HepG2 (cell line): ENCODE measurements at regions not wholly inside any gene's neighbourhood (a gene's known extent, or its start where the extent isn't known, plus 50 kb on each side); places are given as distances from the start of the nearest gene placed in this dataset.

Experiments
- ATAC-seq: fragments of 200-7000 bp; cut with Tn5 transposase; 3 replicates; pipeline ENCODE4 v1.9.1; 2020; ENCODE audit warnings: mild to moderate bottlenecking, moderate library complexity
- BruUV-seq: library from RNA; stranded (reverse); fragments of 400-500 nt; replicated peaks from 2 replicates; lab custom pipeline; 2021; lab: Mats Ljungman, UMichigan
- CTCF ChIA-PET: fragments of 300-600 bp; formaldehyde crosslinking; extraction: SDS; loops from one replicate; lab custom pipeline; 2021; ENCODE audit warnings: low total read pairs, inconsistent platforms, low intra/inter-chr PET ratio; lab: Yijun Ruan, JAX
- POLR2A ChIA-PET: fragments of 350-600 bp; sonication (Branson Sonifier 250); formaldehyde crosslinking; loops from one replicate; lab custom pipeline; 2020; ENCODE audit warnings: antibody characterized with exemption, inconsistent platforms; lab: Yijun Ruan, JAX
- DNase-seq: peaks from one replicate; pipeline ENCODE4 v3.0.0-alpha.2; 2015; ENCODE audit warnings: low spot score
- FAIRE-seq: peaks from 3 replicates; lab custom pipeline; 2011; peaks lifted over from hg19 to GRCh38; lab: Jason Lieb, UNC
- H2AFZ ChIP-seq: one replicate; pipeline ENCODE4 v1.6.1; 2011; ENCODE audit warnings: low read length, inconsistent platforms
- H3K27ac ChIP-seq: fragments of 300-600 bp; 3 replicates; pipeline ENCODE4 v1.8.0; 2011; ENCODE audit warnings: mixed run types, mild to moderate bottlenecking, mixed read lengths, low read length, inconsistent platforms; ENCODE audit not compliant: insufficient read depth; ENCODE audit errors: extremely low read length
- H3K27me3 ChIP-seq, 2 experiments: fragments of 200-600 bp in 1 of 2; 2 replicates in 1 of 2; 3 replicates in 1 of 2; pipeline versions ENCODE4 v1.6.0 to v1.8.0; 2011; ENCODE audit warnings: low read length in 2 of 2, mild to moderate bottlenecking in 2 of 2, moderate library complexity in 2 of 2, inconsistent platforms in 1 of 2; ENCODE audit not compliant: insufficient read depth in 2 of 2, control insufficient read depth in 1 of 2
- H3K36me3 ChIP-seq, 2 experiments: fragments of 200-600 bp in 1 of 2; replicated peaks in 1 of 2; 2 replicates in 1 of 2; 3 replicates in 1 of 2; pipeline versions ENCODE4 v1.5.1 to v1.8.0; 2011; ENCODE audit warnings: low read length in 2 of 2, inconsistent platforms in 1 of 2; ENCODE audit not compliant: insufficient read depth in 2 of 2, control insufficient read depth in 1 of 2
- H3K4me1 ChIP-seq: 2 replicates; pipeline ENCODE4 v1.5.1; 2012; ENCODE audit warnings: low read length, inconsistent platforms; ENCODE audit not compliant: insufficient read depth
- H3K4me2 ChIP-seq: 2 replicates; pipeline ENCODE4 v1.6.0; 2011; ENCODE audit warnings: low read depth, low read length, inconsistent platforms
- H3K4me3 ChIP-seq, 3 experiments: fragments of 200-600 bp in 1 of 3; sonication (generic), shearing (Covaris generic) in 1 of 3; replicated peaks in 1 of 3; 2 replicates each; pipeline ENCODE4 v1.5.1; 2011 to 2016; ENCODE audit warnings: low read length in 3 of 3, inconsistent platforms in 2 of 3, low read depth in 2 of 3, mild to moderate bottlenecking in 2 of 3, control low read depth in 1 of 3, mixed read lengths in 1 of 3; ENCODE audit not compliant: insufficient read depth in 1 of 3
- H3K79me2 ChIP-seq: one replicate; pipeline ENCODE4 v1.6.1; 2011; ENCODE audit warnings: low read length, inconsistent platforms; ENCODE audit not compliant: insufficient read depth
- H3K9ac ChIP-seq: 2 replicates; pipeline ENCODE4 v1.6.0; 2011; ENCODE audit warnings: mild to moderate bottlenecking, low read depth, low read length, inconsistent platforms; ENCODE audit not compliant: insufficient read depth
- H3K9me3 ChIP-seq: 2 replicates; pipeline ENCODE4 v1.5.1; 2012; ENCODE audit warnings: mild to moderate bottlenecking, low read length
- H4K20me1 ChIP-seq: 2 replicates; pipeline ENCODE4 v1.6.0; 2011; ENCODE audit warnings: inconsistent platforms, mild to moderate bottlenecking, low read length, moderate library complexity; ENCODE audit not compliant: insufficient read depth
- KDM6A ChIP-seq: IDR thresholded peaks from 2 replicates; pipeline ENCODE4 v1.6.1; 2016; ENCODE audit warnings: low read depth
- POLR2AphosphoS5 ChIP-seq: IDR thresholded peaks from 2 replicates; pipeline ENCODE4 v1.6.1; 2012; ENCODE audit warnings: low read depth, low read length
- SMC3 ChIP-seq: IDR thresholded peaks from 2 replicates; pipeline ENCODE4 v1.6.1; 2011; ENCODE audit warnings: low read length, improper control_type of control experiment
- STAG1 ChIP-seq: sonication (generic); formaldehyde crosslinking; IDR thresholded peaks from 2 replicates; pipeline ENCODE4 v1.4.0; 2020; ENCODE audit warnings: missing genetic modification reagents
- TARDBP ChIP-seq: sonication (generic); formaldehyde crosslinking; IDR thresholded peaks from 2 replicates; pipeline ENCODE4 v1.8.0; 2022; ENCODE audit warnings: mild to moderate bottlenecking, missing genetic modification reagents
- YEATS2 ChIP-seq: sonication (generic); formaldehyde crosslinking; IDR thresholded peaks from 2 replicates; pipeline ENCODE4 v1.4.0; 2020; ENCODE audit warnings: missing genetic modification reagents, borderline replicate concordance
- YY1 ChIP-seq: IDR thresholded peaks from 2 replicates; pipeline ENCODE4 v1.6.1; 2011; ENCODE audit warnings: low read length, low read depth, moderate library complexity, mild to moderate bottlenecking; ENCODE audit not compliant: insufficient read depth, insufficient replicate concordance
- ZBTB44 ChIP-seq: sonication (generic); formaldehyde crosslinking; IDR thresholded peaks from 2 replicates; pipeline ENCODE4 v1.4.0; 2020; ENCODE audit warnings: missing genetic modification reagents
- ZFX ChIP-seq: sonication (generic); formaldehyde crosslinking; IDR thresholded peaks from 2 replicates; pipeline ENCODE4 v1.4.0; 2020; ENCODE audit warnings: mild to moderate bottlenecking, low read depth, missing genetic modification reagents, moderate library complexity
- WGBS: methylation state at CpG from one replicate; pipeline ENCODE4 v1.1.6; 2017; ENCODE audit warnings: low lambda C conversion rate; 5-methylcytosine and 5-hydroxymethylcytosine counted together
- in situ Hi-C: cut with HindIII; loops from 2 replicates; pipeline ENCODE4 v1.10.0; 2017; ENCODE audit warnings: low pct_unique_long_range_greater_than_20kb; ENCODE audit not compliant: extremely low pct_ligation_motif_present
- intact Hi-C: fragments of 100-400 bp; cut with micrococcal nuclease; formaldehyde crosslinking; loops from one replicate; pipeline ENCODE4 v1.10.0; 2022; ENCODE audit not compliant: unreplicated experiment
- TF ChIP-seq, protein P1 (sequence below): sonication (generic); formaldehyde crosslinking; IDR thresholded peaks from 2 replicates; pipeline ENCODE4 v1.5.0; 2020; ENCODE audit warnings: mild to moderate bottlenecking, missing genetic modification reagents, moderate library complexity

DNA sequence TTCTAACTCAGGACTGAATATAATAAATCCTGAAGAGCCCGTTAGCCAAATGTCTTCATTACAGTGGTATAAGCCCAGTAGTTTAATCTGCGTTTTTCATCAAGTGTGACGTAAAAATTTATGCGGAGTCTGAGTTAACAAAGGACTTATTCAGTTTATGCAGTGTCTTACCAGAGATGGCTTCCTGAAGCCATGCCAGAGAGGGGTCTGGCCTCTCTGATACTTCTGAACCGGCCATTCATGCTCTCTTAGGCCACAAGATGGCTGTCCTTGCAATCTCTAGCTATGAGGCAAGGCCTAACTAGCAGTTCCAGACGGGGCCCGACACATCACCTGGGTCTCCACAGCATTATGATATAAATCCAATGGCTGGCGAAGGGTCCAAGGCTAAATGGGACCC, 101.4 kb downstream of the TEX35 start:
- 86% methylated on average over 5 of the region's 8 CpGs for WGBS
- no peaks in the 10 kb centered on the region for H3K79me2 ChIP-seq
- H3K4me3 ChIP-seq: no peak overlapping the region
- no peaks in the 10 kb centered on the region for H3K27me3 ChIP-seq
- H3K36me3 ChIP-seq: no peaks in the 10 kb centered on the region
- H3K9me3 ChIP-seq: no peaks in the 10 kb centered on the region
- intact Hi-C loops (no loop called here), in situ Hi-C loops (no loop called here)
- peak; percentile 86 for ATAC-seq
- H3K4me2 ChIP-seq: no peak overlapping the region
- H3K27ac ChIP-seq: no peak overlapping the region
- TF ChIP-seq KDM6A (CRISPR knock-in tag): no peak
- TF ChIP-seq, protein P1, sequence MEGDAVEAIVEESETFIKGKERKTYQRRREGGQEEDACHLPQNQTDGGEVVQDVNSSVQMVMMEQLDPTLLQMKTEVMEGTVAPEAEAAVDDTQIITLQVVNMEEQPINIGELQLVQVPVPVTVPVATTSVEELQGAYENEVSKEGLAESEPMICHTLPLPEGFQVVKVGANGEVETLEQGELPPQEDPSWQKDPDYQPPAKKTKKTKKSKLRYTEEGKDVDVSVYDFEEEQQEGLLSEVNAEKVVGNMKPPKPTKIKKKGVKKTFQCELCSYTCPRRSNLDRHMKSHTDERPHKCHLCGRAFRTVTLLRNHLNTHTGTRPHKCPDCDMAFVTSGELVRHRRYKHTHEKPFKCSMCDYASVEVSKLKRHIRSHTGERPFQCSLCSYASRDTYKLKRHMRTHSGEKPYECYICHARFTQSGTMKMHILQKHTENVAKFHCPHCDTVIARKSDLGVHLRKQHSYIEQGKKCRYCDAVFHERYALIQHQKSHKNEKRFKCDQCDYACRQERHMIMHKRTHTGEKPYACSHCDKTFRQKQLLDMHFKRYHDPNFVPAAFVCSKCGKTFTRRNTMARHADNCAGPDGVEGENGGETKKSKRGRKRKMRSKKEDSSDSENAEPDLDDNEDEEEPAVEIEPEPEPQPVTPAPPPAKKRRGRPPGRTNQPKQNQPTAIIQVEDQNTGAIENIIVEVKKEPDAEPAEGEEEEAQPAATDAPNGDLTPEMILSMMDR (CRISPR knock-in tag): peak; percentile 58
- no peak for TF ChIP-seq ZBTB44 (CRISPR knock-in tag)
- peak; percentile 45 for TF ChIP-seq YY1
- no peak for TF ChIP-seq POLR2AphosphoS5
- TF ChIP-seq ZFX (CRISPR knock-in tag): peak; percentile 42; the same call in 1 of the 2 replicates
- TF ChIP-seq SMC3: peak; percentile 20; the same call in 1 of the 2 replicates
- TF ChIP-seq YEATS2 (CRISPR knock-in tag): no peak
- TF ChIP-seq TARDBP (CRISPR knock-in tag): no peak
- TF ChIP-seq STAG1: peak; percentile 58
- H3K9ac ChIP-seq: no peak overlapping the region
- no TSS peak for BruUV-seq
- ChIA-PET POLR2A (no interaction called here), CTCF (no interaction called here)
- no peaks in the 10 kb centered on the region; the same call in 1 of the 2 replicates for H3K4me1 ChIP-seq
- DNase-seq: peak; percentile 23
- FAIRE-seq: peak; percentile 26
- H4K20me1 ChIP-seq: no peaks in the 10 kb centered on the region
- no peak overlapping the region for H2AFZ ChIP-seq
